GM19324 (cell line): ENCODE measurements at regions not wholly inside any gene's neighbourhood (a gene's known extent, or its start where the extent isn't known, plus 50 kb on each side); places are given as distances from the start of the nearest gene placed in this dataset.
"Not testable (repeated sequence)": the region's sequence is repeated elsewhere in the genome, so short reads cannot be mapped to it uniquely, and the experiment has no call there.

Experiments used
- ATAC-seq: cut with Tn5 transposase; IDR thresholded peaks from one replicate; pipeline ENCODE4 v1.9.1; 2021; ENCODE audit warnings: mild to moderate bottlenecking, moderate library complexity; ENCODE audit not compliant: unreplicated experiment, low FRiP score

DNA sequence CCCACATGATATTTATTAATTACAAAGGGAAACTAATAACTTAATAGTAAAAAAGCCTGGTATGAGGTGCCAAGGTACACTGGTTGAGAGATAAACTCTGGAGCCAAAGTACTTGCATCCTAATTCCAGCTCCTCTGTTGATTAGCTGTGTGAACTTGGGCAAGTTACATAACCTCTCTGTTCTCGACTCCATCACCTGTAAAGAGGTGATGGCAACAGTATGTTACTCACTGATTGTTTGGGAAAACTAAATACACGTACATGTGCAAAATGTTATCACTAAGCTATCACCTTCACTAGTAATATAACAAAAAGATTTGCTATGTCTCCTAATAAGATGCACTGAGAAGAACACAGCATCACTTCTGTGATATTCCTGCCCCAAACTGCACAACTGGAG lies 206.4 kb downstream of the MEX3B start:
- ATAC-seq, result no peak

GRCh38 chr15:81835731-81836130 lies 210.1 kb downstream of the MEX3B start:
- ATAC-seq, result no peak

DNA sequence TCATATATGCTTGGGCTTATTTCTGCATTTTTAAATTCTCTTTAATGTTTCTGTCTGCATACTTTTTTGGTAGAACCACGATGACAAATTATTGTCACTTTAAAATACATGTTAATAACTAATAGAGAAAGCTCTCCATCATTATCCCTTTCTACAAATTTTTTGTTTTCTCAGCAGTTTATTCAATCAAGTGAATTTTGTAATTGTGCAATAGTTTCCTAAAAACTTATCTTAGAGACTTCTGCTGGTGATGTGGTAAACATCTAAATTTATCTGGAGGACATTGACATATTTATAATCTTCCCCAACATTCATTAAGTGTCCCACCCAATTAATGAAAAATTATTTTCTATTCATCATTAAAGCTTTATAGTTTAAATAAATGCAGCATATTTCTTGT lies 215.3 kb downstream of the MEX3B start:
- no peak for ATAC-seq

DNA sequence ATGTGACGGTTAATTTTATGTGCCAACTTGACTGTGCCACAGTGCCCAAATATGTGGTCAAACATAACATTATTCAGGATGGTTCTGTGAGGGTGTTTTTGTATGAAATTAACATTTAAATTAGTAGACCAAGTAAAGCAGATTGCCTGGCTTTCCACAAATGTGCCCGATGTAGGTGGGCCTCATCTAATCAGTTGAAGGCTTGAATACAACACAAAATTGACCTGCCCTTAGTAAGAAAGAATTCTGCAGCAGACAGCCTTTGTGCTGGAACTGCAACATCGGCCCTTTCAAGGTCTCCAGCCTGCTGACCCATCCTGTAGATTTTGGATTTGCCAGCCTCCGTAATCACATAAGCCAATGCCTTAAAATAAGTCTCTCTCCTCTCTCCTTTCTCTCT lies 215.9 kb downstream of the MEX3B start:
- no peak for ATAC-seq

- no peak for ATAC-seq
Measured at GRCh38 chr15:81828135-81828534, 217.7 kb downstream of the MEX3B start.

- ATAC-seq, result no peak
Measured at GRCh38 chr15:81825136-81825535, 220.7 kb downstream of the MEX3B start.

GRCh38 chr15:81822587-81822986 lies 223.2 kb downstream of the MEX3B start:
- not testable (repeated sequence) for ATAC-seq

- ATAC-seq, result no peak
Measured at GRCh38 chr15:81819924-81820635, 225.7 kb downstream of the MEX3B start.

DNA sequence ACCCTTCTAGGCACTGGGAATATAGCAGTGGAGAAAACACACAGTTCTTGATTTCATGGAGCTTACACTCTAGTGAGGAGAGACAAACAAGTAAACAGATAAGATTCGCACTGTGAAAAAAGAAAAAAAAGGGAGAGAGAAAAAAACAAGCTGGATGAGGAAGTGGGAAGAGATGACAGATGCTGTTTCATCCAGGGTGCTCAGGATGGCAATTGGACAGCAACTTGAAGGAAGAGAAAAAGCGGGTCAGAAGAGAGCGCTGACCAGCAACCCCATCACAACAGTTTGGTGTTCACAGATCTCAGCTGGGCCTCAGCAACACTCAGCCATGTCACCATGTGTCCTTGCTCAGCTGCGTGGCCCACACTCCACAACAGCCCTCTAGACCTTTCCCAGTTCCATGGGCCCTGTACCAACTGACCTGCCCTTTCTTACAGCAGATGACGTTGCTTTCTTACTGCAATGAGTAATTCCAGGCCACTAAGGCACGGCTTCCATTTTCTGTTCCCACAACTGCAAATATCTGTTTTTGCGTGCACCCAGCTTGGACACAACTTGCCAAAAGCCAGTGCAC lies 230.8 kb downstream of the MEX3B start:
- ATAC-seq, result no peak

- no peak for ATAC-seq
Measured at GRCh38 chr15:81813215-81813614, 232.6 kb downstream of the MEX3B start.

- ATAC-seq, result no peak
Measured at GRCh38 chr15:81812456-81812855, 233.4 kb downstream of the MEX3B start.

DNA sequence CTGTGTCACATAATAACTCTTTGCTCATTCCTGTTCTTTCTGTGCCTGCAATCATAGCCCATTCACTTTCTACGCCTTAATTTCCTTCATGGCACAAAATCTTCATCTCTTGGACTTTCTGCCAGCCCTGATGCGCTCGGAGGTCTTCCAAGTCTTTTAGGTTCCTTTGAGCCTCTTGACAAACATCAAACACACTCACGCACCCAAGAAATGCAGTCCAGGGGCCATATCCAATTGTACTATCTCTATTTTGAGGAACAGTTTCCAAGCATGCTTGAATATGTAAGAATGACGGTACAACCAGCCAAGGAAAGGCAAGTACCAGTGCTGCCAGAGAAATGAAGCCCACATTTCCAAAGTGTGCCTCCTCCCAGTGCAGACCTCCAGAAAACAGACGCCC lies 234.1 kb downstream of the MEX3B start:
- ATAC-seq, result no peak

- ATAC-seq, result no peak
Measured at GRCh38 chr15:81809543-81809942, 236.3 kb downstream of the MEX3B start.

DNA sequence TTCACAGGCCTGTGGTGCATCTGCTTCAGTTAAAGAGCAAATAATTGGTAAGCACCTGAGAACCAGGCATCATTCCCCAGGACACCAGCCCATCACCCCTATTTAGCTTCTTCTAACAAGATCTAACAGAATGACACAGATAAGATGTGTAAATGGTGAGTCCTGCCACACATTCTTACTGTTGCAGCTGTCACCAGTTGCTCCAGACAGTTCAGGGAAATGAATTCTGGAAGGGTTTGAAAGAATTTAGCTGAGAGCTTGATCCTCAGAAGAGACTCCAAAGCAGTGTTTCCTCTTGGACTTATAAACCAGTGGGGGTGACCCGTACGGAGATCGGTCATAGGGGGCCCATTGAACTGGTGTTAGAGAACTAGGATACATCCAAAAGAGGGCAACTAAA lies 238.0 kb downstream of the MEX3B start:
- no peak for ATAC-seq

DNA sequence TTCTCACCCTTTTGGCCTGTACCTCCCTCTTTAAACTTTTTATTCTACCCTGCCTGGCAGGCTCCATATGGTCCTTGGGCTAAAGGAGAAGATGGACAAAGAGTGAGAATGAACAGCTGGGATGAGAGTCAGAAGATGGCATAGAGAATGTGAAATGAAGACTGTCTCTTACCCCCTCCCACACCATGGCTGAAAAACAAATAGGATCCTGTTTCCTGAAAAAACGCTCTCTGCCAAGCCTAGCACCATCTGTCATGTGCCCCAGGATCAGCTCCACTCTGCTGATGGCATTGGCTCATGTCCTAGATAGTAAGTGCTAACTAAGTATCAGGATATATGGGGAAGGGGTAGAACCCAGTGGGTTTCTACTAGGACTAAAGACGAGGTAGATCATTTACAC lies 238.6 kb downstream of the MEX3B start:
- ATAC-seq, result no peak

GRCh38 chr15:81795899-81796298 lies 249.9 kb downstream of the MEX3B start:
- no peak for ATAC-seq

DNA sequence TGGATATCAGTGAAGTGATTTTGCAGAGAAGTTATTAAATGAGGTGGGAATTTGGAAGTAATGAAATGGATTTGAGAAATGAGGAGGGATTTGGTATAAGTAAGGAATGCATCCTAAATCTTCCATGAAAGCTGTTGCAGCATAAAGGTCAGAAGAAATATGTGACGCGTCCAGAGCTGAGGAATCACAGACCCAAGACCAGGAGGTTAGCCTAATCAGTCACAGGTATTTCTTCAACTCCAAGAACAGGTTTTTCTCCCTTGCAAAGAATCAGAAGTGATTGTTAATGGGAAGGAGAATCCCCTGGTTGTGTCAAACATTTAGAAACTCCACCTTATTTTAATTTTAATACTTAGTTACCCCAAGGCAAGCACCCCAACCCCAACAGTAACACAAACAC lies 253.2 kb downstream of the MEX3B start:
- ATAC-seq, result no peak

DNA sequence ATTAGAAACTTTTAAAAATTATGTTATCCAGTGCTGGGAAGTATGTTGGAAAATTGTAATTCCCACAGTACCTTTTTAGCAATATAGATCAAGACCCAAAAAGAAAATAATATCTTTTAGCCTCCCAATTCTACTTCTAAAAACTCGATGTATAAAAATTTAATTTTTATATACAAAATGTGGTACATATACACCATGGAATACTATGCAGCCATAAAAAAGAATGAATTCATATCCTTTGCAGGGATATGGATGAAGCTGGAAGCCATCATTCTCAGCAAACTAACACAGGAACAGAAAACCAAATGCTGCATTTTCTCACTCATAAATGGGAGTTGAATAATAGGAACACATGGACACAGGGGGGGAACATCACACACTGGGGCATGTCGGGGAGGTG lies 254.5 kb downstream of the MEX3B start:
- ATAC-seq, result not testable (repeated sequence)

- no peak for ATAC-seq
Measured at GRCh38 chr15:81789403-81789802, 256.4 kb downstream of the MEX3B start.

GRCh38 chr15:81786776-81787175 lies 259.0 kb downstream of the MEX3B start:
- no peak for ATAC-seq

- no peak for ATAC-seq
Measured at GRCh38 chr15:81785679-81786078, 260.1 kb downstream of the MEX3B start.

DNA sequence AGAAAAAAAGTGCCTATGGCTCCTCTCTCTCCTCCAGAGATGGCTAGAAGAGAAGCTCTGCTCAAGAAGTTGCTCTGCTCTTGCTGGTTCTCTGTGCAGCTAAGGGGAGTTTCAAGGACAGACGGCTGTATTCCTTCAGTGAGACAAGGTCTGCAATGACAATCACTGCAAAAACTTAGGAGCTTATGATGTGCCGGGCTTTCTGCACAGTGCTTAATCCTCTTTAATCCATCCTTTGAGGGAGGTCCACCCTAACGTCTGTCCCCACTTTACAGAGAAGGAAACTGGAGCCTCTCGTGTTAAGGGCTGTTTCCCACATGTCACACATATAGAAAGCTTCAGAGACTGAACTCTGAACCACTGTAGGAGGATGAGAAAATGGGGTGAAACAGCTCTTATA lies 260.6 kb downstream of the MEX3B start:
- no peak for ATAC-seq

DNA sequence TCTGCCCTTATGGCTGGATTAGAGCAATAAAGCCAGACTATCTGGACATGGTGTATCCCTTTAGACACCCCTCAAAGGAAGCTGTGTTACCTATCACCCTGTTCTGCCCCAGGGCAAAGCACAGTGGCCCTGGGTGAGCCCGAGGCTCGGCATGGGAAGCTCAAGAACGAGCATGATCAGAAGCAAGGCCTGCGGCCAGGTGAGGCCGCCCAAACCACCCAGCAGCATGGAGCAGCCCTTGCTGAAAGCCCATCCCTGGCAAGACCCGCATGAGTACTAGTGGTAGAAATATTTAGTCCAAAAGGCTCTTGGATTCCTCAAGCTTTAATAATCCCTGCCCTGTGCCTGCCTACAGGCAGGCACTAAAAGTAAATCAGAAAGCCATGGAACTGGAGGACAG lies 261.1 kb downstream of the MEX3B start:
- ATAC-seq, result no peak
